Endothelial cell of umbilical vein (primary cell): ENCODE measurements at regions not wholly inside any gene's neighbourhood (a gene's known extent, or its start where the extent isn't known, plus 50 kb on each side); places are given as distances from the start of the nearest gene placed in this dataset.

Source experiments
- BruUV-seq: library from RNA; stranded (reverse); fragments of 400-500 nt; replicated peaks from 2 replicates; lab custom pipeline; 2021; lab: Mats Ljungman, UMichigan
- CTCF ChIA-PET: fragments of 300-600, 350-600 bp; sonication (Branson Sonifier 250); formaldehyde crosslinking; loops from one replicate; lab custom pipeline; 2021; ENCODE audit warnings: antibody characterized with exemption, inconsistent platforms; lab: Charles Lee
- POLR2A ChIA-PET: fragments of 300-600, 350-600 bp; sonication (Branson Sonifier 250); formaldehyde crosslinking; loops from one replicate; lab custom pipeline; 2021; ENCODE audit warnings: antibody characterized with exemption, inconsistent platforms; lab: Charles Lee
- DNase-seq: peaks from one replicate; pipeline ENCODE4 v3.0.0-alpha.2; 2011; ENCODE audit warnings: low read depth, low spot score
- FAIRE-seq: peaks from 2 replicates; lab custom pipeline; 2011; peaks lifted over from hg19 to GRCh38; lab: Jason Lieb, UNC
- H2AFZ ChIP-seq: 2 replicates; pipeline ENCODE4 v1.6.0; 2012; ENCODE audit warnings: low read depth, low read length, control low read depth, inconsistent platforms
- H3K27ac ChIP-seq: 2 replicates; pipeline ENCODE4 v1.5.1; 2011; ENCODE audit warnings: low read depth, mild to moderate bottlenecking, control low read depth, low read length, moderate library complexity; ENCODE audit not compliant: insufficient read depth
- H3K27me3 ChIP-seq, 2 experiments: 2 replicates each; pipeline versions ENCODE4 v1.6.0 to v1.6.1; 2011; ENCODE audit warnings: low read length in 2 of 2, mixed read lengths in 1 of 2; ENCODE audit not compliant: control insufficient read depth in 2 of 2, insufficient read depth in 2 of 2
- H3K36me3 ChIP-seq, 2 experiments: 2 replicates in 1 of 2; 3 replicates in 1 of 2; pipeline ENCODE4 v1.5.1; 2011; ENCODE audit warnings: low read length in 2 of 2, mild to moderate bottlenecking in 1 of 2, moderate library complexity in 1 of 2; ENCODE audit not compliant: control insufficient read depth in 2 of 2, insufficient read depth in 2 of 2; ENCODE audit errors: extremely low read depth in 1 of 2
- H3K4me1 ChIP-seq: 3 replicates; pipeline ENCODE4 v1.5.1; 2011; ENCODE audit warnings: mild to moderate bottlenecking, low read length; ENCODE audit not compliant: control insufficient read depth, insufficient read depth; ENCODE audit errors: extremely low read depth
- H3K4me2 ChIP-seq: 2 replicates; pipeline ENCODE4 v1.6.1; 2011; ENCODE audit warnings: low read length, control low read depth, mixed read lengths; ENCODE audit not compliant: insufficient read depth
- H3K4me3 ChIP-seq, 3 experiments: fragments of 200-600 bp in 1 of 3; sonication (generic), shearing (Covaris generic) in 1 of 3; replicated peaks in 1 of 3; 2 replicates each; pipeline ENCODE4 v1.5.1; 2011 to 2016; ENCODE audit warnings: control low read depth in 3 of 3, low read length in 3 of 3, mild to moderate bottlenecking in 2 of 3, inconsistent platforms in 1 of 3, low read depth in 1 of 3, moderate library complexity in 1 of 3; ENCODE audit not compliant: insufficient read depth in 1 of 3
- H3K79me2 ChIP-seq: 2 replicates; pipeline ENCODE4 v1.6.0; 2012; ENCODE audit warnings: low read length, inconsistent platforms; ENCODE audit not compliant: control insufficient read depth, insufficient read depth
- H3K9ac ChIP-seq: replicated peaks from 2 replicates; pipeline ENCODE3; 2011; ENCODE audit warnings: low read length, control low read depth; ENCODE audit not compliant: insufficient read depth; ENCODE audit errors: extremely low read depth
- H3K9me1 ChIP-seq: replicated peaks from 3 replicates; pipeline ENCODE4 v1.6.0; 2011; ENCODE audit warnings: mild to moderate bottlenecking, low read length; ENCODE audit not compliant: control insufficient read depth, insufficient read depth; ENCODE audit errors: extremely low read depth
- H3K9me3 ChIP-seq: replicated peaks from 2 replicates; pipeline ENCODE4 v1.5.1; 2012; ENCODE audit warnings: low read length, inconsistent platforms; ENCODE audit not compliant: control insufficient read depth, insufficient read depth
- H4K20me1 ChIP-seq: replicated peaks from 2 replicates; pipeline ENCODE3; 2011; ENCODE audit warnings: mild to moderate bottlenecking, low read length; ENCODE audit not compliant: control insufficient read depth, insufficient read depth; ENCODE audit errors: extremely low read depth
- EZH2 ChIP-seq: IDR thresholded peaks from 2 replicates; pipeline ENCODE4 v1.6.1; 2012; ENCODE audit warnings: borderline replicate concordance, low read depth, mild to moderate bottlenecking, moderate library complexity, low read length, inconsistent platforms; ENCODE audit not compliant: severe bottlenecking
- FOS ChIP-seq: IDR thresholded peaks from 2 replicates; pipeline ENCODE4 v1.6.1; 2011; ENCODE audit warnings: mild to moderate bottlenecking, low read length, moderate library complexity, borderline replicate concordance; ENCODE audit not compliant: insufficient read depth
- GATA2 ChIP-seq: IDR thresholded peaks from 2 replicates; pipeline ENCODE4 v1.7.0; 2011; ENCODE audit warnings: low read depth, mild to moderate bottlenecking, moderate library complexity, mixed read lengths, low read length; ENCODE audit not compliant: insufficient read length, insufficient read depth
- JUN ChIP-seq: IDR thresholded peaks from 2 replicates; pipeline ENCODE4 v1.6.1; 2011; ENCODE audit warnings: borderline replicate concordance, low read depth; ENCODE audit not compliant: insufficient read length, insufficient read depth
- MYC ChIP-seq: IDR thresholded peaks from one replicate; pipeline ENCODE4 v1.6.1; 2011; ENCODE audit warnings: mild to moderate bottlenecking, low read depth, low read length
- POLR2A ChIP-seq: IDR thresholded peaks from 2 replicates; pipeline ENCODE4 v1.6.1; 2012; ENCODE audit warnings: low read depth, mild to moderate bottlenecking, control low read depth, low read length
- POLR2AphosphoS5 ChIP-seq: IDR thresholded peaks from 2 replicates; pipeline ENCODE4 v1.6.1; 2012; ENCODE audit warnings: low read depth, mild to moderate bottlenecking, control low read depth, low read length, moderate library complexity; ENCODE audit not compliant: insufficient read depth
- dilution Hi-C: fragments of 300-500 bp; cut with MboI; formaldehyde crosslinking; loops from one replicate; pipeline ENCODE4 v1.15.0; 2019; ENCODE audit warnings: low sequenced_read_pairs; ENCODE audit not compliant: extremely low pct_ligation_motif_present
- intact Hi-C: fragments of 100-400 bp; cut with micrococcal nuclease; formaldehyde crosslinking; loops from one replicate; pipeline ENCODE4 v1.10.0; 2022
- TF ChIP-seq, protein P1 (sequence below): IDR thresholded peaks from 2 replicates; pipeline ENCODE4 v1.6.1; 2011; ENCODE audit not compliant: insufficient read depth, insufficient read length
- TF ChIP-seq, protein P2 (sequence below), 2 donors: IDR thresholded peaks; 1 replicate in 1 of 2; 2 replicates in 1 of 2; pipeline ENCODE4 v1.5.1; 2011; ENCODE audit warnings: low read length in 2 of 2, mild to moderate bottlenecking in 2 of 2, moderate library complexity in 2 of 2, control low read depth in 1 of 2, inconsistent platforms in 1 of 2, low read depth in 1 of 2; ENCODE audit not compliant: insufficient read depth in 1 of 2; ENCODE audit errors: extremely low read depth in 1 of 2

DNA sequence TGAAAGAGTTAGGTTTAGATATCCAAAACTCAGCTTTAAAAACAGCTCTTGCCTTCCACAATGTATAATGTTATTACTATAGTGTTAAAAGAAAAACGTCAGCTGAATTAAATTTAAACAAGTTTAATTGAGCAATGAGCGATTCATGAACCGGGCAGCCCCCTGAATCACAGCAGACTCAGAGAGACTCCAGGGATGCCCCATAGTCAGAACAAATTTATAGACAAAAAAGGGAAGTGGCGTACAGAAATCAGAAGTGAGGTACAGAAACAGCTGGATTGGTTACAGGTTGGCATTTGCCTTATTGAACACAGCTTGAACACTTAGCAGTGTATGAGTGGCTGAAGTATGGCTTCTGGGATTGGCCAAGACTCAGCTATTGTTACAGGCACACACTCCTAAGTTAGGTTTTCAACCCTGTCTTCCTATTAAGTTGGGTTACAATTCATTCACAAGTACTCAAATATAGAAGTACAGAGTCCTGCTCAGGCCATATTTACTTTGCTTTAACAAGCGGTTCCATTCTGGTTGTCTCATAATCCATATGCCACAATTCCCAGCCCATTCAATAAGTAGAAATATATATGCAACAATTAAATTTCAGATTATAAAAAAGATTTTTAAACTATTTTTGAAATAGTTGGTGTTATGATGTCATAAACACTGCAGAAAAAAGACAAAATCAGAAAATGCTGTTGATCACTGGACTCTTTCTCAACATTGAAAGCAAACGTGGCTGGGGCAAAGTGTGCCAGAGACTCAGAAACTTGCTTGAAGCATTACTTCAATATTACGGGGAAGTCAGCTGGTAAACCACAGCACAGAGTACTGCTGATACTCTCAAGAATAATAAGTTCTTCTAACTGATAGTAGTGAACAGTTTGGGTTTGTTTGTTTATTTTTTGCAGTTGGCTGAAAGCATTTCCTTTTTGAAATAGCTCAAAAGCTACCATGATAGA is 459.7 kb downstream of the RAB28 start:
- TF ChIP-seq JUN: no peak
- TF ChIP-seq MYC: no peak
- no peak for TF ChIP-seq GATA2
- no peak for TF ChIP-seq EZH2
- TF ChIP-seq POLR2AphosphoS5: no peak
- TF ChIP-seq FOS: no peak
- TF ChIP-seq, protein P1, sequence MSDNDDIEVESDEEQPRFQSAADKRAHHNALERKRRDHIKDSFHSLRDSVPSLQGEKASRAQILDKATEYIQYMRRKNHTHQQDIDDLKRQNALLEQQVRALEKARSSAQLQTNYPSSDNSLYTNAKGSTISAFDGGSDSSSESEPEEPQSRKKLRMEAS: no peak
- TF ChIP-seq POLR2A: no peak
- TF ChIP-seq, protein P2, sequence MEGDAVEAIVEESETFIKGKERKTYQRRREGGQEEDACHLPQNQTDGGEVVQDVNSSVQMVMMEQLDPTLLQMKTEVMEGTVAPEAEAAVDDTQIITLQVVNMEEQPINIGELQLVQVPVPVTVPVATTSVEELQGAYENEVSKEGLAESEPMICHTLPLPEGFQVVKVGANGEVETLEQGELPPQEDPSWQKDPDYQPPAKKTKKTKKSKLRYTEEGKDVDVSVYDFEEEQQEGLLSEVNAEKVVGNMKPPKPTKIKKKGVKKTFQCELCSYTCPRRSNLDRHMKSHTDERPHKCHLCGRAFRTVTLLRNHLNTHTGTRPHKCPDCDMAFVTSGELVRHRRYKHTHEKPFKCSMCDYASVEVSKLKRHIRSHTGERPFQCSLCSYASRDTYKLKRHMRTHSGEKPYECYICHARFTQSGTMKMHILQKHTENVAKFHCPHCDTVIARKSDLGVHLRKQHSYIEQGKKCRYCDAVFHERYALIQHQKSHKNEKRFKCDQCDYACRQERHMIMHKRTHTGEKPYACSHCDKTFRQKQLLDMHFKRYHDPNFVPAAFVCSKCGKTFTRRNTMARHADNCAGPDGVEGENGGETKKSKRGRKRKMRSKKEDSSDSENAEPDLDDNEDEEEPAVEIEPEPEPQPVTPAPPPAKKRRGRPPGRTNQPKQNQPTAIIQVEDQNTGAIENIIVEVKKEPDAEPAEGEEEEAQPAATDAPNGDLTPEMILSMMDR (IDR thresholded peaks at IDR 0.05; ENCODE audit: extremely low read depth in 1 of 2, insufficient read depth in 1 of 2, low read depth in 1 of 2, low read length in 2 of 2): no peak
- FAIRE-seq: no peak
- Histone ChIP-seq H3K9ac (no peak overlapping the region), H3K4me1 (no peaks in the 10 kb centered on the region), H3K9me3 (peaks cover 8% of the 10 kb centered on the region), H3K4me3 (no peak overlapping the region), H3K79me2 (no peaks in the 10 kb centered on the region), H3K4me2 (no peak overlapping the region), H2AFZ (no peak overlapping the region), H3K27ac (no peak overlapping the region), H3K36me3 (no peaks in the 10 kb centered on the region), H3K9me1 (no peaks in the 10 kb centered on the region), H3K27me3 (no peaks in the 10 kb centered on the region), H4K20me1 (no peaks in the 10 kb centered on the region)
- no TSS peak for BruUV-seq
- intact Hi-C loops (no loop called here), dilution Hi-C loops (no loop called here)
- ChIA-PET CTCF (no interaction called here), POLR2A (no interaction called here)
- no peak for DNase-seq
